GM19455 (cell line): ENCODE measurements at regions not wholly inside any gene's neighbourhood (a gene's known extent, or its start where the extent isn't known, plus 50 kb on each side); places are given as distances from the start of the nearest gene placed in this dataset.

Experiments
- ATAC-seq: cut with Tn5 transposase; IDR thresholded peaks from one replicate; pipeline ENCODE4 v1.9.1; 2021; ENCODE audit not compliant: unreplicated experiment

DNA sequence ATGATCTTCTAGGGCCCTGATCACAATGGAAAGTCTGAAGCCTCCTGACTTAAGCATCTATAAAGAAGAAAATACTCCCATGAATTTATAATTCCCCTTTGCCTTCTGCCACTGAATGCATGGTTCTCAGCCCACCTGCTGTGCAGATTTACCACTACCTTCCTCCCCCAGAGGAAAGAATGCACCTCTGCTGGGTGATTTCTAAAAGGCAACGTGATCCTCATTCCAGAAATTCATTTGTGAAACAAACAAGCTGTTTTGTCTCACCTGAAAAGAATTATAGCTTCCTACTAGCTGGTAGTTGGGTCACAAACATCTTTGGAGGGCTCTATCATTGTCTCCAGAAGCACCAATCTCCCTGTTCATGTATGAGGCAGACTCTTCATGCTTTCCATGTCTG lies 320.2 kb downstream of the CDC14C start:
- ATAC-seq: no peak

- ATAC-seq: no peak
Observed at GRCh38 chr7:49245062-49245461, 320.7 kb downstream of the CDC14C start.

DNA sequence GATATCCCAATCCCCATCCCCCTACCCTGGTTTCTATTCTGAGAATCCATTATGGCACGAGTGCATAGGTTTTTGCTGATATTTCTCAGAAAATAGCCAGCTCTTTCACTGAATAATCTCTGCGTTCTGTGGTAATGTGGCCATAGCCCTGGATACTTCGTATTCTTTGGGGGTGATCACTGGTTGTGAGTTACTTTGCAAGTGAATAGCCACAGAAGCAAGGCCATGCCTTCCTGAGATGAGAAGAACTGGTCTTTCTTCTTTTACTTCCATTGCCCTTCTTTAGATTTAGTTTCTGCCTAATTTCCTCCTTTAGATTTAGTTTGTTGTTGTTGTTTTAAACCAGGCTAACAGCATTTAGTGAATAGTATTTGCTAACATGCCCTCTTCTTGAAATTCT lies 323.4 kb downstream of the CDC14C start:
- ATAC-seq: no peak

- ATAC-seq: no peak
Observed at GRCh38 chr7:49255054-49255453, 330.7 kb downstream of the CDC14C start.

DNA sequence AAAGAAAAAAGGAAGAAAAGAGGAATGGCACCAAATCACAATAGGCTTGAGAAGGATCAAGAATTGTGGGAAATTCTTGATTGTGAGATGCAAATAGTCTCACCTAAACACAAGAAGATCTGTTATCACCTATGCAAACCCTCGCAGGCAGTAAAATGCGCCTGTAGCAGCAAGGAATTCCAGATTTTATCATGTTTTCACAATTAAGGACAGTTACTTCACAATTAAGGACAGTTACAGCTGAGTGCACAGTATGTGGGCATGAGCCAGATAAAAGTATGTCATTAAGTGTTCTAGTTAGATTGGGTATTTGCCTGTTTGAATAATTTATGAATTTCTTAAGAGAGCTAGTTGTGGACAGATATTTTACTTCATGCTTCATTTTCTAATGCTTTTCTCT lies 336.2 kb downstream of the CDC14C start:
- ATAC-seq: no peak

DNA sequence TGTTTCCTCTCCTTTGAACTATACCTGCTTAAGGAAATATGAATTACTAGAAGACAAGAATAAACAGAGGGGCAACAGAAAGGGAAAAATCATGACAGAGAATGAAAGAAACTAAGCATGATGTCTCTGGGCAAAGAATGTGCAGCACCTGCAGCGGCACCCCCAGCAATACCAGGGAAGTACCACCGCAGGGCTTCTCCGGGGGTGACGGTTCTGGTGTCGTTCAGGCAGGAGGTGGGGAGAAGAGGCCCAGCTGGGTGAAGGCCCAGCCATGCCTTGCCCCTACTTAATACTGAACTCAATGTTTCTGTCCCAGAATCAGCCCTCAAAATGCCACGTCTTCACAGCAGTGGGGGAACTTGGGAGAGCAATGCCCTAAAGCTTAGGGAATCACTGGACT lies 337.6 kb downstream of the CDC14C start:
- no peak for ATAC-seq

GRCh38 chr7:49264530-49264929 lies 340.2 kb downstream of the CDC14C start:
- no peak for ATAC-seq

- ATAC-seq: no peak
Observed at GRCh38 chr7:49273897-49274296, 349.6 kb downstream of the CDC14C start.

GRCh38 chr7:49279891-49280290 lies 355.5 kb downstream of the CDC14C start:
- ATAC-seq: no peak

DNA sequence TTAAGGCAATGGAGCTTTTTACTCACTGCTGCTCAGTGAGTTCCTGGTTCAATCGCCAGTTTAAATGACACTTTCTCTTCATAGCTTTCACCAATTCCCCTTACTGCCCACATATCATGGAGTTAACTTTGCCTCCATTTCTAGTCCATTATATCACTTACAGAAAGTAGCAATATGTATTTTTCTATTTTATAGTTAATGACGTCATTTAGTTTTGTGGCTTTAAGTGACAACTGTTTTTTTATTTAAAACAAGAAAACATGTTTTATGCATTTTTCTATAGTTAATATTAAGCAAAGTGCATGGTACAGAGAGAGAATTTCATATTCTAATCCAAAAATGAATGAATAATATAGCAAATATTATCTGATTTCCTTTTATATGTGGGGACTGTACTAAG lies 363.3 kb downstream of the CDC14C start:
- ATAC-seq: no peak

DNA sequence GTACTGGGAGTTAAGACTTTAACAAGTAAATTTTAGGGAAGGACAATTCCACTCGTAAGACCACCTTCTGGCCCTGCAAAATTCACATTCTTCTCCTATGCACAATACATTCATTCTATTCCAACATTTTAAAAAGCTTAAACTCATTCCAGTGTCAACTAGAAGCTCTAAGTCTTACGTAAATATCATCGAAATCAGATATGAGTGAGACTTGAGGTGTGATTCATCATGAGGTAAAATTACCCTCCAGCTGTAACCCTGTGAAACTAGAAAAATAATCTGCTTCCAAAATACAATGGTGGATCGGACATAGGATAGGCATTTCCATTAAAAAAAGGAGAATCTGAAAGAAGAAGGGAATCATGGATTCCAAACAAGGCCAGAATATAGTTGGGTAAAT lies 370.3 kb downstream of the CDC14C start:
- no peak for ATAC-seq

GRCh38 chr7:49295146-49295545 lies 370.8 kb downstream of the CDC14C start:
- no peak for ATAC-seq

- ATAC-seq: no peak
Observed at GRCh38 chr7:49297958-49298357, 373.6 kb downstream of the CDC14C start.

DNA sequence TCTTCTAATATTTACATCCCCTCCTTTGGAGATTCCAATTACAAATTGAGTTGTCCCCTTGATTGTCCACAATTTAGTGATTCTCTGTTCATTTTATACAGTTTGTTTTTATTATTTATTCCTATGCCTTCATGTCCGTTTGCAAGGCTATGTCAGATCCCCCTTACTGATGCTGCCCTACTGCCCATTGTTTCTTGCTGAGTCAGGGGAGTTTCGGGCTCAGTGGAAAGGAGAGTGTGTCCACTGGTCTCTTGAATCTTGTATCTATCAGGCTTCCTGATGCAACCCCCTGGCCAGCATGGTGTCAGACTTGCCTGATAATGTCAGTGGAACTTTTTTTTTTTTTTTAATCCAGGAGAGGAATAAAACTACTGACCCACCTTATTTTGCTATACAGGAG lies 384.4 kb downstream of the CDC14C start:
- no peak for ATAC-seq

DNA sequence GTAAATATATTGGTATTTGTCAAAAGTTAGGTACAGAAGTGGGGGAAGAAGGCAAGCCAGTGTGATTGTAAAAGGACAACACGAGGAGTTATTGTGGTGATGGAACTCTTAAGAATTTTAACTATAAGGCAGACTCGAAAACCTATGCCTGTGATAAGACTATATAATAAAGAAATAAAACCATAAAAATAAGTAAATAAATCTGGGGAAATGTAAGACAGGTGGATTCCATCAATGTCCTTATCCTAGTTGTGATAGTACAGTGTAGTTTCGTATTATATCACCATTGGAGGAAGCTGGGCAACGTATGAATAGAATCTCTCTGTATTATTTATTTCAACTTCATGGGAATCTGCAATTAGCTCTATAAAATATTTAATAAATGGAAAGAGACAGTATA lies 395.7 kb downstream of the CDC14C start:
- ATAC-seq: no peak

DNA sequence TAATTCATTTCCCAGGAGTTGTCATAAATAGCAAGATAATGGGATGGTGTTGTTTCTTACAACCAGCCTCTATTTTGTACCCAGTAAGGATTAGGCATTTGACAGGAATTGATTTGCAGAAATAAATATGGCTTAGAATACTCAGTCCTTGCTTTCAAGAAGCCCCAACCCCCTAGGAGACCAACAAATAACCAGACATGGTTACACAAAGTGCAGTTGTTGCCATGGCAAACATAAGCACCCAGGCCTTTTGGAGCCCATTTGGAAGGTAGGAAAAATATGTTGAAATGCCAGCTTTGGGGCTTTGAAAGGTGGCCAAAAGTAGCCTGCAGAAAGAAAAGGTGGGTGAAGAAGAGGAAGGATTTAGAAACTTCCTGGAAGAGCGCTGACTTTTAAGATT lies 397.5 kb downstream of the CDC14C start:
- no peak for ATAC-seq

GRCh38 chr7:49322476-49322875 lies 398.1 kb downstream of the CDC14C start:
- no peak for ATAC-seq

DNA sequence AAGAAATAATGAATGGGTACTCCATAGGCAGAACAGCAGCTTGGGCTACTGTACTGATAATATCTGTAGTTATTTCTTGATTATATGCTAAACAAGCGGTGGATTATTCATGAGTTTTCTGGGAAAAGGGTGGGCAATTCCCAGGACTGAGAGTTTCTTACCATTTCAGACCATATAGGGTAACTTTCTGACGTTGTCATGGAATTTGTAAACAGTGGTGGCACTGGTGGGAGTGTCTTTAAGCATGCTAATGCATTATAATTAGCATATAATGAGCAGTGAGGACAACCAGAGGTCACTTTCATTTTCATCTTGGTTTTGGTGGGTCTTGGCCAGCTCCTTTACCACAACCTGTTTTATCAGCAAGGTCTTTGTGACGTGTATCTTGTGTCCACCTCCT lies 399.7 kb downstream of the CDC14C start:
- ATAC-seq: no peak

DNA sequence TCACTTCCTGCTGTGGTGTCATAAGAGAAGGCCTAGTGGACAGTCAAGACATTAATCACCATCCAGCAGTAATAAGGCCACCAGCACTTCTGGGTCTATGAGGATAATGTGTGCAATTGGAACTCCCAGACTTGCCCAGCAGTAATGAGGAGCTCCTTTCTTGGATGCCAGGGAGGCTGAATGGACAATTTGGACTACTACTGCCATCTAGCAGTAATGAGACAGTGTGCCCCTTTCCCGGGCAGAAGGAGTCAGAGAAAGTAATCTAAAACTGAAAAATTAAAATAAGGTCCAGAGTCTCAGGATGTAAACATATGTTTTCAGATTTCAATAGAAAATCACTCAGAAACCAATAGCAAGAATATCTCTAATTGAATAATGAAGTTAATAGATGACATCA lies 400.4 kb downstream of the CDC14C start:
- ATAC-seq: no peak

DNA sequence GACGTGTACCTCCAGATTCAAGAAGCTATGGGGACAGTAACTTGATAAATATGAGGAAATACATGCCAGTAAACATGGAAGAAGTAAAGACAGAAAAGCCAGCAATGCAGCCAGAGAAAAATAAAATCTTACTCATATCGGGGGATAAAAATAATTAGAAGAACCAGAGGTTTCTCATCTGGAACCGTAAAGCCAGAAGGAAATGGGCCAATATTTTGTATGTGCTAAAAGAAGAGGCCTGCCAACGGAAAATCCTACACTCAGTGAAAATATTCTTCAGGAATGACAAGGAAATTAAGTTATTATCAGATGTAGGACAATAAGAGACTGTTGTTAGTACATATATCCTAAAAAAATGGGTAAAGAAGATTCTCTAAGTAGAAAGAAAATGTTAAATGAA lies 401.2 kb downstream of the CDC14C start:
- ATAC-seq: no peak

DNA sequence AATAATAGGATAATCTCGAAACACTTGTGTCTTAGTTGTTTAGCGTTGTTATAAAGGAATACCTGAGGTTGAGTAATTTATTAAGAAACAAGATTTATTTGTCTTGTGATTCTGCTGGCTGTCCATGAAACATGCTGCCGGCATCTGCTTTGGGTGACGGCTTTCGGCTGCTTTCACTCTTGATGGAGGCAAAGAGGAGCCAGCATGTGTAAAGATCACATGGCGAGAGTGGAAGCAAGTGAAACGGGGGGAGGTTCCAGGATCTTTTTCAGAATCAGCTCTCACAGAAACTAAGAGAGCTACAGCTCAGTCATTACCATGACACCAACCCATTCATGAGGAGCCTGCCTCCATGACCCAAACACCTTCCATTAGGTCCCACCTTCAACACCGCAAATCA lies 402.8 kb downstream of the CDC14C start:
- ATAC-seq: no peak

- ATAC-seq: no peak
Observed at GRCh38 chr7:49333180-49333881, 409.0 kb downstream of the CDC14C start.

DNA sequence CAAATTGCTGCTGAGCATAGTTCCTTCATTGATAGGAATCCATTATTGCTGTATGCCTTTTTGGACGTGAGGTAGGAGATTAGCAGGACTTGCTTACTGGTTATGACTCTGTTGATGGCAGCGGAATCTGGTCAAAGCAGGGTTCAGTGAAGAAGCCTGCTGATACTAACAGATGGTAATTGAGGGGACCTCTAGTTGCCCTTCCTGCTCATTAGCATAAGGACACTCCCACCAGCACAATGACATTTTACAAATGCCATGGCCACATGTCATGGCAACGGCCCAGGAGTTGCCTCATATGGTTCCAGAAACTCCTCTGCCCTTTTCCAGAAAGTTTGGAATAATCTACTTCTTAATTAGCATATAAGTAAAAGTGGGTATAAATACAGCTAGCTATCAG lies 417.5 kb downstream of the CDC14C start:
- no peak for ATAC-seq
